K562 (cell line): ENCODE measurements at regions not wholly inside any gene's neighbourhood (a gene's known extent, or its start where the extent isn't known, plus 50 kb on each side); places are given as distances from the start of the nearest gene placed in this dataset.

Experiments used
- CBX5 ChIP-seq: IDR thresholded peaks from 2 replicates; pipeline ENCODE4 v1.6.1; 2014; ENCODE audit warnings: low read depth, borderline replicate concordance
- CHD7 ChIP-seq: fragments of 200-600 bp; sonication (generic); IDR thresholded peaks from one replicate; pipeline ENCODE4 v1.6.1; 2012; ENCODE audit warnings: mild to moderate bottlenecking, low read depth, low read length, inconsistent platforms
- CTCF ChIP-seq, 3 experiments: IDR thresholded peaks in 2 of 3; conservative IDR thresholded peaks in 1 of 3; 2 replicates each; pipeline ENCODE4 v1.5.1; 2011 to 2012; ENCODE audit warnings: low read length in 3 of 3, mild to moderate bottlenecking in 3 of 3, control low read depth in 2 of 3, improper control_type of control experiment in 1 of 3, inconsistent platforms in 1 of 3, low read depth in 1 of 3, mixed read lengths in 1 of 3, moderate library complexity in 1 of 3; ENCODE audit not compliant: insufficient read depth in 2 of 3
- EZH2 ChIP-seq: IDR thresholded peaks from 2 replicates; pipeline ENCODE4 v1.6.1; 2012; ENCODE audit warnings: low read depth, mild to moderate bottlenecking, inconsistent platforms, low read length, borderline replicate concordance
- KDM4B ChIP-seq, 2 experiments: fragments of 450-650 bp in 1 of 2; sonication (generic) in 1 of 2; IDR thresholded peaks; 2 replicates each; pipeline ENCODE4 v1.6.1; 2016 to 2017; ENCODE audit warnings: borderline replicate concordance in 2 of 2, antibody characterized with exemption in 1 of 2, low read depth in 1 of 2, mild to moderate bottlenecking in 1 of 2
- KLF1 ChIP-seq: fragments of 450-650 bp; IDR thresholded peaks from 2 replicates; pipeline ENCODE4 v1.6.1; 2016; ENCODE audit warnings: missing genetic modification characterization, missing compliant biosample characterization
- MIER1 ChIP-seq: fragments of 450-650 bp; IDR thresholded peaks from 2 replicates; pipeline ENCODE4 v1.6.1; 2016; ENCODE audit warnings: antibody characterized with exemption, mild to moderate bottlenecking, low read depth
- NFXL1 ChIP-seq: fragments of 450-650 bp; formaldehyde crosslinking; IDR thresholded peaks from 2 replicates; pipeline ENCODE4 v1.4.0; 2021; ENCODE audit warnings: mild to moderate bottlenecking
- NR3C1 ChIP-seq: sonication (generic); formaldehyde crosslinking; IDR thresholded peaks from 2 replicates; pipeline ENCODE4 v1.8.1; 2022; ENCODE audit warnings: missing genetic modification reagents
- POLR2A ChIP-seq: fragments of 450-650 bp; conservative IDR thresholded peaks from 2 replicates; pipeline ENCODE4 v1.6.1; 2016
- POLR2AphosphoS2 ChIP-seq: IDR thresholded peaks from 2 replicates; pipeline ENCODE4 v1.6.1; 2012; ENCODE audit warnings: low read length, improper control_type of control experiment
- TBP ChIP-seq: optimal IDR thresholded peaks from 2 replicates; pipeline ENCODE3; 2011; ENCODE audit warnings: low read depth, low read length, improper control_type of control experiment
- TCF7L2 ChIP-seq: fragments of 150-350 bp; IDR thresholded peaks from 2 replicates; pipeline ENCODE4 v1.6.1; 2016; ENCODE audit warnings: low read depth, mild to moderate bottlenecking, low read length, moderate library complexity
- TF ChIP-seq, protein P1 (sequence below): sonication (generic); formaldehyde crosslinking; IDR thresholded peaks from 2 replicates; pipeline ENCODE4 v1.8.0; 2022; ENCODE audit warnings: missing genetic modification reagents, mild to moderate bottlenecking, borderline replicate concordance

DNA sequence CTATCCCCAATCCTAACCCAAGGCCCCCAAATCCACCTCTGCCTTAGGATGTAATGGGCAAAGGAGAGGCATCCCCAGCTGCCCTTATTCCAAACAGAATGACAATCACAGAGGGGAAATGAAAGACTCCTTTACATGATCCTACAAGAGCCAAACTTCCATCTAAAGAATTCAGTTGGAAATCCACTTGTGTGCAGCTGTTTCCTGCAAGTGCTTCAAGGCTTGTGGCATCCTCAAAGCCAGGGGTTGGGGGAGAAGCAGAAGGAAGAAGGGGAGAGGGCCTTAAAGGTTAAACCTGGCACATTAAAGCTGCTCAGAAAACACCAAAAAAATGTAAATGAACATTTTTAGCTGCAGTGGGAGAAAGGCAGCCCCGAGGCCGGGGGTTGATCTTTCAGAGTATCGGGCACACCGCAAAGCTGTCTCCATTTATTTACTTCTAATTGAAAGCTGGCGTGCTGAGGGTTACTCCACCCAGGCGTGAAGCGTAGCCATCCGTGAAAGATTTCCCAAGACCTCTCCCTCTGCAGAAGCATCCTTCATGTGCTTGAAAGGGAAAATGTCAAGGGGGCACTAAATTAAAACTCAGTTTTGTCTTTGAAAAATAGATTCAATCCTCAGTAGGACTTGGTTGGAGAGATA lies 217.8 kb downstream of the SHQ1 start:
- no peak for TF ChIP-seq KLF1 (tag)
- TF ChIP-seq POLR2A, result no peak
- TF ChIP-seq POLR2AphosphoS2, result no peak
- no peak for TF ChIP-seq CBX5
- TF ChIP-seq CHD7, result no peak
- TF ChIP-seq, protein P1, sequence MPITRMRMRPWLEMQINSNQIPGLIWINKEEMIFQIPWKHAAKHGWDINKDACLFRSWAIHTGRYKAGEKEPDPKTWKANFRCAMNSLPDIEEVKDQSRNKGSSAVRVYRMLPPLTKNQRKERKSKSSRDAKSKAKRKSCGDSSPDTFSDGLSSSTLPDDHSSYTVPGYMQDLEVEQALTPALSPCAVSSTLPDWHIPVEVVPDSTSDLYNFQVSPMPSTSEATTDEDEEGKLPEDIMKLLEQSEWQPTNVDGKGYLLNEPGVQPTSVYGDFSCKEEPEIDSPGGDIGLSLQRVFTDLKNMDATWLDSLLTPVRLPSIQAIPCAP (CRISPR knock-in tag), result no peak
- no peak for TF ChIP-seq KDM4B (IDR thresholded peaks at IDR 0.05; ENCODE audit: borderline replicate concordance in 2 of 2, low read depth in 1 of 2)
- TF ChIP-seq NFXL1, result no peak
- TF ChIP-seq TBP, result no peak
- TF ChIP-seq MIER1, result no peak
- TF ChIP-seq TCF7L2, result no peak
- no peak for TF ChIP-seq CTCF (IDR thresholded peaks at IDR 0.05 in 2 of 3, conservative IDR thresholded peaks at IDR 0.05 in 1 of 3; ENCODE audit: insufficient read depth in 2 of 3, low read depth in 1 of 3, low read length in 3 of 3)
- TF ChIP-seq NR3C1, result no peak
- TF ChIP-seq EZH2, result no peak
